SK-N-SH (cell line): ENCODE measurements at regions not wholly inside any gene's neighbourhood (a gene's known extent, or its start where the extent isn't known, plus 50 kb on each side); places are given as distances from the start of the nearest gene placed in this dataset.
A peak's percentile ranks its signal among the peaks of the same experiment; 100 is the strongest.

Experiments
- CTCF ChIA-PET: fragments of 300-600, 350-600 bp; formaldehyde crosslinking; extraction: SDS; loops from one replicate; lab custom pipeline; 2021; lab: Yijun Ruan, JAX
- POLR2A ChIA-PET: fragments of 350-600 bp; sonication (Branson Sonifier 250); formaldehyde crosslinking; extraction: SDS; loops from one replicate; lab custom pipeline; 2020; ENCODE audit warnings: antibody characterized with exemption, inconsistent platforms; lab: Yijun Ruan, JAX
- DNase-seq: peaks from one replicate; pipeline ENCODE4 v3.0.0; 2012
- H2AFZ ChIP-seq: fragments of 200-600 bp; sonication (generic); 2 replicates; pipeline ENCODE4 v1.8.1; 2016; ENCODE audit warnings: antibody characterized with exemption, mild to moderate bottlenecking, low read depth
- H3F3A ChIP-seq: fragments of 200-600 bp; sonication (generic); replicated peaks from 2 replicates; pipeline ENCODE3; 2016; ENCODE audit warnings: antibody characterized with exemption, mild to moderate bottlenecking; ENCODE audit not compliant: insufficient read depth
- H3K27ac ChIP-seq, 2 experiments: fragments of 200-500 bp in 1 of 2; fragments of 200-600 bp in 1 of 2; sonication (Bioruptor generic) in 1 of 2; sonication (generic), shearing (Covaris generic) in 1 of 2; 2 replicates each; pipeline versions ENCODE4 v1.5.1 to v1.6.1; 2014 to 2016; ENCODE audit warnings: low read depth in 2 of 2, inconsistent platforms in 1 of 2, low read length in 1 of 2, mild to moderate bottlenecking in 1 of 2, mixed read lengths in 1 of 2
- H3K27me3 ChIP-seq: fragments of 200-600 bp; sonication (generic), shearing (Covaris generic); 2 replicates; pipeline ENCODE4 v1.6.1; 2016; ENCODE audit warnings: mixed run types; ENCODE audit not compliant: insufficient read depth
- H3K36me3 ChIP-seq, 2 experiments: fragments of 200-500 bp in 1 of 2; fragments of 200-600 bp in 1 of 2; sonication (Bioruptor generic) in 1 of 2; sonication (generic) in 1 of 2; replicated peaks in 1 of 2; 2 replicates each; pipeline versions ENCODE3 to v1.5.1; 2014 to 2016; ENCODE audit warnings: low read length in 1 of 2, mild to moderate bottlenecking in 1 of 2; ENCODE audit not compliant: insufficient read depth in 2 of 2, control insufficient read depth in 1 of 2
- H3K4me1 ChIP-seq, 2 experiments: fragments of 200-500 bp in 1 of 2; fragments of 200-600 bp in 1 of 2; sonication (Bioruptor generic) in 1 of 2; sonication (generic), shearing (Covaris generic) in 1 of 2; 2 replicates each; pipeline versions ENCODE4 v1.5.1 to v1.6.1; 2014 to 2016; ENCODE audit warnings: low read depth in 1 of 2, low read length in 1 of 2, mixed run types in 1 of 2; ENCODE audit not compliant: insufficient read depth in 2 of 2, control insufficient read depth in 1 of 2
- H3K4me2 ChIP-seq: fragments of 200-600 bp; sonication (generic), shearing (Covaris generic); 2 replicates; pipeline ENCODE4 v1.6.1; 2017; ENCODE audit warnings: mixed run types
- H3K4me3 ChIP-seq, 2 experiments: fragments of 200-500 bp in 1 of 2; fragments of 200-600 bp in 1 of 2; sonication (Bioruptor generic) in 1 of 2; sonication (generic), shearing (Covaris generic) in 1 of 2; 2 replicates each; pipeline versions ENCODE4 v1.5.1 to v1.8.1; 2014 to 2016; ENCODE audit warnings: low read depth in 2 of 2, inconsistent platforms in 1 of 2, low read length in 1 of 2, mild to moderate bottlenecking in 1 of 2, mixed read lengths in 1 of 2, moderate library complexity in 1 of 2
- H3K79me2 ChIP-seq: fragments of 200-600 bp; sonication (generic); 2 replicates; pipeline ENCODE4 v1.8.1; 2017; ENCODE audit warnings: mild to moderate bottlenecking; ENCODE audit not compliant: insufficient read depth
- H3K9ac ChIP-seq: fragments of 200-600 bp; sonication (generic); 2 replicates; pipeline ENCODE4 v1.6.1; 2017; ENCODE audit warnings: mixed run types
- H3K9me2 ChIP-seq: fragments of 200-600 bp; sonication (generic); 2 replicates; pipeline ENCODE4 v1.6.1; 2017; ENCODE audit warnings: mixed run types
- H3K9me3 ChIP-seq: fragments of 200-600 bp; sonication (generic); 2 replicates; pipeline ENCODE4 v1.6.1; 2017; ENCODE audit warnings: mixed run types, mild to moderate bottlenecking, moderate library complexity
- H4K20me1 ChIP-seq: fragments of 200-600 bp; sonication (generic); 2 replicates; pipeline ENCODE4 v1.6.1; 2017; ENCODE audit warnings: mild to moderate bottlenecking, mixed run types; ENCODE audit not compliant: insufficient read depth
- CHD2 ChIP-seq: fragments of 150-350 bp; IDR thresholded peaks from 2 replicates; pipeline ENCODE4 v1.6.1; 2018; ENCODE audit warnings: low read length; ENCODE audit not compliant: partially characterized antibody
- ELF1 ChIP-seq: IDR thresholded peaks from 2 replicates; pipeline ENCODE4 v1.4.0; 2012
- EP300 ChIP-seq, 2 experiments: IDR thresholded peaks; 2 replicates each; pipeline versions ENCODE4 v1.4.0 to v1.6.1; 2012; ENCODE audit warnings: borderline replicate concordance in 1 of 2, low read depth in 1 of 2, low read length in 1 of 2
- EZH2phosphoT487 ChIP-seq: fragments of 200-600 bp; sonication (generic); IDR thresholded peaks from 2 replicates; pipeline ENCODE4 v1.6.1; 2017; ENCODE audit warnings: low read depth, mixed run types, mild to moderate bottlenecking, antibody characterized with exemption, moderate library complexity, borderline replicate concordance
- FOXM1 ChIP-seq: IDR thresholded peaks from 2 replicates; pipeline ENCODE4 v1.4.0; 2012; ENCODE audit warnings: low read depth, mild to moderate bottlenecking
- GABPA ChIP-seq: IDR thresholded peaks from 2 replicates; pipeline ENCODE4 v1.4.0; 2012; ENCODE audit warnings: low read depth, mild to moderate bottlenecking
- GATA2 ChIP-seq: sonication (generic); formaldehyde crosslinking; IDR thresholded peaks from 2 replicates; pipeline ENCODE4 v1.5.0; 2020; ENCODE audit warnings: mild to moderate bottlenecking, missing genetic modification reagents
- JUND ChIP-seq: IDR thresholded peaks from 2 replicates; pipeline ENCODE4 v1.4.0; 2012
- MEF2A ChIP-seq: IDR thresholded peaks from 2 replicates; pipeline ENCODE4 v1.4.0; 2012; ENCODE audit warnings: low read depth, borderline replicate concordance
- NFIC ChIP-seq: IDR thresholded peaks from 2 replicates; pipeline ENCODE4 v1.4.0; 2012; ENCODE audit warnings: borderline replicate concordance
- RAD21 ChIP-seq: IDR thresholded peaks from 2 replicates; pipeline ENCODE4 v1.6.1; 2012; ENCODE audit warnings: mild to moderate bottlenecking, low read length
- RFX5 ChIP-seq: IDR thresholded peaks from 2 replicates; pipeline ENCODE4 v1.6.1; 2012; ENCODE audit warnings: mild to moderate bottlenecking, improper control_type of control experiment, low read length
- SMC3 ChIP-seq: IDR thresholded peaks from 2 replicates; pipeline ENCODE4 v1.6.1; 2012; ENCODE audit warnings: low read depth, low read length, improper control_type of control experiment
- TCF12 ChIP-seq: IDR thresholded peaks from 2 replicates; pipeline ENCODE4 v1.4.0; 2012
- TEAD4 ChIP-seq: IDR thresholded peaks from 2 replicates; pipeline ENCODE4 v1.4.0; 2012; ENCODE audit warnings: mild to moderate bottlenecking, borderline replicate concordance; ENCODE audit not compliant: insufficient read depth
- WGBS: methylation state at CpG from one replicate; pipeline ENCODE4 v1.1.6; 2017; ENCODE audit warnings: low lambda C conversion rate; 5-methylcytosine and 5-hydroxymethylcytosine counted together
- TF ChIP-seq, protein P1 (sequence below): fragments of 150-350 bp; IDR thresholded peaks from 2 replicates; pipeline ENCODE4 v1.6.1; 2017; ENCODE audit warnings: antibody characterized with exemption, low read length, low read depth, borderline replicate concordance
- TF ChIP-seq, protein P2 (sequence below): IDR thresholded peaks from 2 replicates; pipeline ENCODE4 v1.4.0; 2012; ENCODE audit warnings: low read depth
- TF ChIP-seq, protein P3 (sequence below): IDR thresholded peaks from 2 replicates; pipeline ENCODE4 v1.4.0; 2012; ENCODE audit warnings: low read depth, borderline replicate concordance

- TF ChIP-seq GATA2 (no peak), JUND (no peak), NFIC (no peak), EZH2phosphoT487 (no peak), FOXM1 (no peak), CHD2 (no peak), EP300 (IDR thresholded peaks at IDR 0.05; ENCODE audit: borderline replicate concordance in 1 of 2, low read depth in 1 of 2, low read length in 1 of 2) (no peak), RAD21 (no peak), SMC3 (no peak), GABPA (no peak), RFX5 (no peak), MEF2A (no peak), TEAD4 (no peak), TCF12 (no peak), ELF1 (no peak)
- TF ChIP-seq, protein P1, sequence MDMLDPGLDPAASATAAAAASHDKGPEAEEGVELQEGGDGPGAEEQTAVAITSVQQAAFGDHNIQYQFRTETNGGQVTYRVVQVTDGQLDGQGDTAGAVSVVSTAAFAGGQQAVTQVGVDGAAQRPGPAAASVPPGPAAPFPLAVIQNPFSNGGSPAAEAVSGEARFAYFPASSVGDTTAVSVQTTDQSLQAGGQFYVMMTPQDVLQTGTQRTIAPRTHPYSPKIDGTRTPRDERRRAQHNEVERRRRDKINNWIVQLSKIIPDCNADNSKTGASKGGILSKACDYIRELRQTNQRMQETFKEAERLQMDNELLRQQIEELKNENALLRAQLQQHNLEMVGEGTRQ = no peak
- TF ChIP-seq, protein P2, sequence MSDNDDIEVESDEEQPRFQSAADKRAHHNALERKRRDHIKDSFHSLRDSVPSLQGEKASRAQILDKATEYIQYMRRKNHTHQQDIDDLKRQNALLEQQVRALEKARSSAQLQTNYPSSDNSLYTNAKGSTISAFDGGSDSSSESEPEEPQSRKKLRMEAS = no peak
- TF ChIP-seq, protein P3, sequence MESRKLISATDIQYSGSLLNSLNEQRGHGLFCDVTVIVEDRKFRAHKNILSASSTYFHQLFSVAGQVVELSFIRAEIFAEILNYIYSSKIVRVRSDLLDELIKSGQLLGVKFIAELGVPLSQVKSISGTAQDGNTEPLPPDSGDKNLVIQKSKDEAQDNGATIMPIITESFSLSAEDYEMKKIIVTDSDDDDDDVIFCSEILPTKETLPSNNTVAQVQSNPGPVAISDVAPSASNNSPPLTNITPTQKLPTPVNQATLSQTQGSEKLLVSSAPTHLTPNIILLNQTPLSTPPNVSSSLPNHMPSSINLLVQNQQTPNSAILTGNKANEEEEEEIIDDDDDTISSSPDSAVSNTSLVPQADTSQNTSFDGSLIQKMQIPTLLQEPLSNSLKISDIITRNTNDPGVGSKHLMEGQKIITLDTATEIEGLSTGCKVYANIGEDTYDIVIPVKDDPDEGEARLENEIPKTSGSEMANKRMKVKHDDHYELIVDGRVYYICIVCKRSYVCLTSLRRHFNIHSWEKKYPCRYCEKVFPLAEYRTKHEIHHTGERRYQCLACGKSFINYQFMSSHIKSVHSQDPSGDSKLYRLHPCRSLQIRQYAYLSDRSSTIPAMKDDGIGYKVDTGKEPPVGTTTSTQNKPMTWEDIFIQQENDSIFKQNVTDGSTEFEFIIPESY = no peak
- TF ChIP-seq, all 33 proteins: peak for 0
- WGBS = 73% methylated on average over 3 of the region's 3 CpGs
- H3K9me3 ChIP-seq = peaks cover 10% of the 10 kb centered on the region; the same call in 1 of the 2 replicates
- H3K9ac ChIP-seq = no peak overlapping the region
- DNase-seq = no peak
- no peak overlapping the region for H3K4me3 ChIP-seq
- H3K79me2 ChIP-seq = no peaks in the 10 kb centered on the region
- POLR2A ChIA-PET = no interaction called here
- CTCF ChIA-PET = interaction anchor here (1.9 kb wide), 1 partner anchor 306 kb away, joined by 7 read pairs; no protein-coding TSS in a partner anchor
- no peaks in the 10 kb centered on the region for H3K36me3 ChIP-seq
- H2AFZ ChIP-seq = peak overlapping the region; percentile 76; the same call in 1 of the 2 replicates
- H3F3A ChIP-seq = peaks cover 21% of the 10 kb centered on the region
- no peak overlapping the region for H3K27ac ChIP-seq
- H3K4me1 ChIP-seq = peaks cover 0 to 7% of the 10 kb centered on the region in 2 experiments; a peak in 1 of 4 replicates
- no peaks in the 10 kb centered on the region for H3K27me3 ChIP-seq
- H4K20me1 ChIP-seq = no peaks in the 10 kb centered on the region
- no peaks in the 10 kb centered on the region for H3K9me2 ChIP-seq
- H3K4me2 ChIP-seq = no peak overlapping the region
These were observed 119.6 kb upstream of the LDB2 start for GRCh38 chr4:17018013-17018412.
